ENCODE measurements at regions not wholly inside any gene's neighbourhood (a gene's known extent, or its start where the extent isn't known, plus 50 kb on each side); places are given as distances from the start of the nearest gene placed in this dataset.

- no peak for TF ChIP-seq YY1 (IDR thresholded peaks at IDR 0.05; ENCODE audit: insufficient read depth, insufficient read length)
- TF ChIP-seq SUZ12 (IDR thresholded peaks at IDR 0.05; ENCODE audit: extremely low read depth, insufficient read depth, insufficient read length) = no peak
- no peak for TF ChIP-seq ZNF274 (IDR thresholded peaks at IDR 0.05; ENCODE audit: low read depth, low read length)
Measured at GRCh38 chr4:129668092-129668491, 572.1 kb downstream of the C4orf33 start.
